Tibial artery (tissue), 4 donors: ENCODE measurements at regions not wholly inside any gene's neighbourhood (a gene's known extent, or its start where the extent isn't known, plus 50 kb on each side); places are given as distances from the start of the nearest gene placed in this dataset.

ENCODE experiments used
- DNase-seq, 2 donors: peaks; one replicate each; pipeline ENCODE4 v3.0.0-alpha.2; 2019
- H3K27ac ChIP-seq, 2 donors: fragments of 200-600 bp; sonication (generic) in 1 of 2; 1 replicate in 1 of 2; 2 replicates in 1 of 2; pipeline ENCODE4 v1.5.1; 2018 to 2019; ENCODE audit warnings: mild to moderate bottlenecking in 1 of 2
- H3K27me3 ChIP-seq, 2 donors: fragments of 200-600 bp; sonication (generic) in 1 of 2; one replicate each; pipeline versions ENCODE4 v1.5.1 to v1.6.0; 2016 to 2019
- H3K36me3 ChIP-seq, 3 donors: fragments of 200-600 bp; sonication (generic) in 2 of 3; one replicate each; pipeline ENCODE4 v1.5.1; 2016 to 2019; ENCODE audit warnings: mild to moderate bottlenecking in 2 of 3
- H3K4me1 ChIP-seq, 4 donors: fragments of 200-600 bp; sonication (generic) in 2 of 4; 1 replicate in 3 of 4; 2 replicates in 1 of 4; pipeline ENCODE4 v1.5.1; 2016 to 2019
- H3K4me3 ChIP-seq, 2 donors: fragments of 200-600 bp; sonication (generic) in 1 of 2; 1 replicate in 1 of 2; 2 replicates in 1 of 2; pipeline ENCODE4 v1.5.1; 2018 to 2019; ENCODE audit warnings: mild to moderate bottlenecking in 2 of 2
- H3K9me3 ChIP-seq, 3 donors: fragments of 200-600 bp; sonication (generic) in 1 of 3; one replicate each; pipeline ENCODE4 v1.5.1; 2016 to 2019
- intact Hi-C: fragments of 100-400 bp; cut with DNase I; formaldehyde crosslinking; loops from one replicate; pipeline ENCODE4 v1.15.0; 2023; ENCODE audit warnings: low total_unique reads
- TF ChIP-seq, protein P1 (sequence below), 2 experiments: fragments of 200-600 bp in 1 of 2; fragments of 450-650 bp in 1 of 2; IDR thresholded peaks; one replicate each; pipeline ENCODE4 v1.5.1; 2017 to 2019; ENCODE audit warnings: antibody characterized with exemption in 2 of 2, mild to moderate bottlenecking in 1 of 2, moderate library complexity in 1 of 2

DNA sequence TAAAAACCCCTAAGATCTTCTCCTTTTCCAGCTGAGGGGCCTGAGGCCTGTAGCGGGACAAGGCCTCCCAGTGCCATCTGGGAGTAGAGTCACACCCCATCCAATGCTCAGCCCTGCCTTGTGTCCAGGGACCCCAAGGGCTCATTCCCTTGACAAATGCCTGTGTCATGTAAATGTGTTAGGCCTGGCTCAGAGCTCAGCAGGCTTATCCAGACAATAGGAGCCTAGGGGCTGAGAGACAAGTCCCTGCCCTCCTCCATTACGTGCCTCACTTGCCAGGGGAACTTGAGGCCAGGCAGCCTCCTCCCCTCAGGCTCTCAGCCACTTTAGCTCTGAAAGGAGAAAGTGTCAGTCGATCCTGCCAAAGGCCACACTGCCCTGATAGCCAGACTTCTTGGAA lies 166.8 kb upstream of the MAMLD1 start:
- no peak overlapping the region for H3K4me3 ChIP-seq
- no peaks in the 10 kb centered on the region for H3K9me3 ChIP-seq
- intact Hi-C loops = no loop called here
- H3K36me3 ChIP-seq = no peaks in the 10 kb centered on the region
- H3K4me1 ChIP-seq = peaks cover 0 to 13% (median 10%) of the 10 kb centered on the region in 4 donors
- H3K27ac ChIP-seq = no peak overlapping the region
- no peak for DNase-seq
- no peaks in the 10 kb centered on the region for H3K27me3 ChIP-seq
- TF ChIP-seq, protein P1, sequence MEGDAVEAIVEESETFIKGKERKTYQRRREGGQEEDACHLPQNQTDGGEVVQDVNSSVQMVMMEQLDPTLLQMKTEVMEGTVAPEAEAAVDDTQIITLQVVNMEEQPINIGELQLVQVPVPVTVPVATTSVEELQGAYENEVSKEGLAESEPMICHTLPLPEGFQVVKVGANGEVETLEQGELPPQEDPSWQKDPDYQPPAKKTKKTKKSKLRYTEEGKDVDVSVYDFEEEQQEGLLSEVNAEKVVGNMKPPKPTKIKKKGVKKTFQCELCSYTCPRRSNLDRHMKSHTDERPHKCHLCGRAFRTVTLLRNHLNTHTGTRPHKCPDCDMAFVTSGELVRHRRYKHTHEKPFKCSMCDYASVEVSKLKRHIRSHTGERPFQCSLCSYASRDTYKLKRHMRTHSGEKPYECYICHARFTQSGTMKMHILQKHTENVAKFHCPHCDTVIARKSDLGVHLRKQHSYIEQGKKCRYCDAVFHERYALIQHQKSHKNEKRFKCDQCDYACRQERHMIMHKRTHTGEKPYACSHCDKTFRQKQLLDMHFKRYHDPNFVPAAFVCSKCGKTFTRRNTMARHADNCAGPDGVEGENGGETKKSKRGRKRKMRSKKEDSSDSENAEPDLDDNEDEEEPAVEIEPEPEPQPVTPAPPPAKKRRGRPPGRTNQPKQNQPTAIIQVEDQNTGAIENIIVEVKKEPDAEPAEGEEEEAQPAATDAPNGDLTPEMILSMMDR (IDR thresholded peaks at IDR 0.05) = no peak

DNA sequence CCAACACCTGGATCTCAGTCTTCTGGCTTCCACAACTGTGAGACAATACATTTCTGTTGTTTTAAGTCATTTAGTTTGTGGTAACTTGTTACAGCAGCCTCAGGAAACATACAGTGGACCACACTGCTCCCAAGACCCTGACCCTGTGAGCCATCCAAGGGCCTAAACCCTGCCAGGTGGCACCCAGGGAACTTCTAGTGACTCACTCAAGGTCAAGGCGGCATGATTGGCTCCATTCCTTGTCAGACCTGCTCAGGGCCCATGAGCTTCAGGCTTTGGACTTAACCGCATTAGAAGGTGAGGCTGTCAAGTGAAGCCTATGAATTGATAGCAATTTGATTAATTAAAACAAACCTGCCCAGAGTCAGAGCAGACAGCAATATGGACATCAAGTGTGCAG lies 165.7 kb upstream of the MAMLD1 start:
- H3K27me3 ChIP-seq = no peaks in the 10 kb centered on the region
- intact Hi-C loops = no loop called here
- H3K36me3 ChIP-seq = no peaks in the 10 kb centered on the region
- H3K27ac ChIP-seq = no peak overlapping the region
- TF ChIP-seq, protein P1 (IDR thresholded peaks at IDR 0.05) = no peak
- no peaks in the 10 kb centered on the region for H3K9me3 ChIP-seq
- H3K4me1 ChIP-seq = peaks cover 0 to 17% (median 10%) of the 10 kb centered on the region in 4 donors
- DNase-seq = no peak
- H3K4me3 ChIP-seq = no peak overlapping the region

DNA sequence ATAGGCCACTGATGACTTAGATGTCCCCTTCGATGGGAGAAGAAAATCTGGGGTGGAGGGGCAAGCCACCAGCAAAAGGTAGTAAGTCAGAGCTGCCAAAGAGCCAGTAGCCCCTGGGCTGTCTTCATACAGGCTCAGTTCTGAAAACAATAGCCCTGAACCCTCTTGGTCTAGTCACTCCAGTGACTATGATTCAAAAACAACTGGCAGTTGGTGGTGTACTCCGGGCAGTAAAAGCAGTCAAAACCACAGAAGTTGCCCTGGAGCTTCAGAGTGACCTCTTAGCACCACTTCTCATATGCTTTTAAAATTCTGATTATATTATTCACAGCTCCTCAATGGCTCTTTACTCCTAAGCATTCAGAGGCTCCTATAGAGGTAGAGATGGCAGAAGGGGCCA lies 164.3 kb upstream of the MAMLD1 start:
- intact Hi-C loops = no loop called here
- Histone ChIP-seq H3K4me1 (peaks cover 0 to 17% (median 10%) of the 10 kb centered on the region in 4 donors), H3K4me3 (no peak overlapping the region), H3K27ac (no peak overlapping the region), H3K27me3 (no peaks in the 10 kb centered on the region), H3K36me3 (no peaks in the 10 kb centered on the region), H3K9me3 (no peaks in the 10 kb centered on the region)
- TF ChIP-seq, protein P1 (IDR thresholded peaks at IDR 0.05) = no peak
- DNase-seq = no peak

DNA sequence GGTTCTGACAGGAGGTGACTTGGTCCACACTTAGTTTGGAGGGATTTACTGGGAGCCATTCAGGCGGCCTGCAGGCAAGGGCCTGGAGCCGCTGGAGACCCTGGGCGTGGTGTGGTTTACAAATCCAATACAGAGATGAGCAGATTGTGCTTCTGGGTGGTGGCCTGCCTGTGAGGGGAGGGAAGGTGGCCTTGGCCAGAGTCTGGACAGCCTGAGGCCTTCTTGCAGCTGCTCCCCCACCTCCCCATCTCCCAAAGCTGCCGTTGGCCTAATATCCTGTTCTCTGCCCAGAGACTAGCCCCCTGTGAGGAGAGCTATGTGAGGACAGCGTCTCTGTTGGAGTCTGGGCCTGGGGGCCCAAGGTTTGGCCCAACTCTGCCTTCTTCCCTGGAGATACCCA lies 163.9 kb upstream of the MAMLD1 start:
- peaks cover 0 to 17% (median 10%) of the 10 kb centered on the region in 4 donors for H3K4me1 ChIP-seq
- no peak for DNase-seq

DNA sequence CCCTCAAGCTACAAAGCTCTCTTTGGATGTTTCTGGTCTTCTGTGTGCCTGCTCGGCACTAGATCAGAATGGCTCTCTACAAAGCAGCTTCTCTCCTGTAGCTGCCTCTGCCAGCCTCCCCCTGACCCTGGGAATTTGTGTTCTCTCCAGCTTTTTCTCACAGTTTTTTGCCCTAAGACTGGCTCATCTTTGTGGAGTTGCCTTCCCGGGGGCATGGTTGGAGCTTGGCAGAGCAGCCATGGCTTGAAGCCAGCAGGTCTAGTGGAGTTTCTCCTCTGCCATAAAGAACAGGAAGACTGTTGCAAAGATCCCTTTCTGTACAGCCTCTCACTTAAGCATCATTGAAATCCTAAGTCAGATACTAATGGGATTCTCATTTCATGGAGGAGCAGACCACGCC lies 163.3 kb upstream of the MAMLD1 start:
- Histone ChIP-seq H3K27me3 (no peaks in the 10 kb centered on the region), H3K27ac (no peak overlapping the region), H3K36me3 (no peaks in the 10 kb centered on the region), H3K9me3 (no peaks in the 10 kb centered on the region), H3K4me3 (no peak overlapping the region), H3K4me1 (peaks cover 0 to 20% (median 10%) of the 10 kb centered on the region in 4 donors)
- no peak for DNase-seq
- intact Hi-C loops = no loop called here
- TF ChIP-seq, protein P1 (IDR thresholded peaks at IDR 0.05) = no peak

More for the DNA sequence above, 163.9 kb upstream of the MAMLD1 start:
- H3K27me3 ChIP-seq = no peaks in the 10 kb centered on the region
- intact Hi-C loops = no loop called here
- no peak overlapping the region for H3K4me3 ChIP-seq
- TF ChIP-seq, protein P1 (IDR thresholded peaks at IDR 0.05) = no peak
- no peaks in the 10 kb centered on the region for H3K9me3 ChIP-seq
- H3K36me3 ChIP-seq = no peaks in the 10 kb centered on the region
- no peak overlapping the region for H3K27ac ChIP-seq

DNA sequence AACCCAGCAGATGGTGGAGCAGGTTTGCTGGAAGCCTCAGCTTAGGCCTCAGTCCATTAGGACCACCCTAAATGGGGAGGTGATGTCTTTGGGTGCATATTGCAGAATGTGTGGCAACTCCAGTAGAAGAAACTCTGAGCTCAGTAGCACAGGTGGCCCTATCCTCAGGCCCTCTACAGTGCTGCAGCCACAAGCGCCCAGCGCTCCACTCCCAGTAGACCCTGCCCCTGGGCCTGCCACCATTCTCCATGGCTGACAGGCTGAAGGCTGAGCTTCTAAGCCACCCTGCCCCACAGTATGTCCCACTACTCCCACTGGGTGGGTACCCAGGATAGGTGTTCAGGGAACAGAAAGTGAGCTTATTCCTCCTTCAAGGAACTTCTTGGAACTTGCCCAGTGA lies 162.8 kb upstream of the MAMLD1 start:
- Histone ChIP-seq H3K4me3 (no peak overlapping the region), H3K27ac (peak overlapping the region; percentile 28 to 33)
- intact Hi-C loops = no loop called here

More for the DNA sequence above, 162.8 kb upstream of the MAMLD1 start:
- no peaks in the 10 kb centered on the region for H3K27me3 ChIP-seq
- no peak for DNase-seq
- TF ChIP-seq, protein P1 (IDR thresholded peaks at IDR 0.05) = no peak
- H3K36me3 ChIP-seq = no peaks in the 10 kb centered on the region
- H3K4me1 ChIP-seq = peaks cover 0 to 25% (median 10%) of the 10 kb centered on the region in 4 donors
- no peaks in the 10 kb centered on the region for H3K9me3 ChIP-seq
